SK-N-SH (cell line): ENCODE measurements at regions not wholly inside any gene's neighbourhood (a gene's known extent, or its start where the extent isn't known, plus 50 kb on each side); places are given as distances from the start of the nearest gene placed in this dataset.

Experiments
- CTCF ChIP-seq: fragments of 200-600 bp; sonication (generic); IDR thresholded peaks from 2 replicates; pipeline ENCODE4 v1.6.1; 2017; ENCODE audit warnings: antibody characterized with exemption, mild to moderate bottlenecking, moderate library complexity
- FOSL2 ChIP-seq: IDR thresholded peaks from 2 replicates; pipeline ENCODE4 v1.4.0; 2012; ENCODE audit warnings: low read depth, mild to moderate bottlenecking, moderate library complexity, borderline replicate concordance
- RAD21 ChIP-seq: IDR thresholded peaks from 2 replicates; pipeline ENCODE4 v1.6.1; 2012; ENCODE audit warnings: mild to moderate bottlenecking, low read length

GRCh38 chr4:96827086-96827485, 987.2 kb downstream of the PDHA2 start:
- TF ChIP-seq CTCF, result no peak
- no peak for TF ChIP-seq FOSL2
- TF ChIP-seq RAD21, result no peak
